Karpas-422 (cell line): ENCODE measurements at regions not wholly inside any gene's neighbourhood (a gene's known extent, or its start where the extent isn't known, plus 50 kb on each side); places are given as distances from the start of the nearest gene placed in this dataset.

Experiments
- DNase-seq: peaks from one replicate; pipeline ENCODE4 v3.0.0-alpha.2; 2015
- H2AFZ ChIP-seq: fragments of 200-600 bp; sonication (generic); 2 replicates; pipeline ENCODE4 v1.6.1; 2014; ENCODE audit warnings: antibody characterized with exemption, low read length, mixed read lengths
- H3K27ac ChIP-seq: fragments of 200-600 bp; sonication (generic); 2 replicates; pipeline ENCODE4 v1.5.1; 2014; ENCODE audit warnings: mild to moderate bottlenecking, low read length, moderate library complexity
- H3K27me3 ChIP-seq: fragments of 200-600 bp; sonication (generic); 2 replicates; pipeline ENCODE4 v1.6.1; 2014; ENCODE audit warnings: low read length, mixed read lengths
- H3K36me3 ChIP-seq: fragments of 200-600 bp; sonication (generic); 2 replicates; pipeline ENCODE4 v1.6.1; 2014; ENCODE audit warnings: low read length, mixed read lengths; ENCODE audit not compliant: insufficient read depth
- H3K4me1 ChIP-seq: fragments of 200-600 bp; sonication (generic); 2 replicates; pipeline ENCODE4 v1.6.1; 2014; ENCODE audit warnings: mild to moderate bottlenecking, low read length, mixed read lengths
- H3K4me2 ChIP-seq: fragments of 200-600 bp; sonication (generic); 2 replicates; pipeline ENCODE4 v1.6.1; 2014; ENCODE audit warnings: low read length, low read depth, mild to moderate bottlenecking; ENCODE audit not compliant: poor library complexity, severe bottlenecking
- H3K4me3 ChIP-seq: fragments of 200-600 bp; sonication (generic); 2 replicates; pipeline ENCODE4 v1.5.1; 2014; ENCODE audit warnings: mild to moderate bottlenecking, antibody characterized with exemption, low read length, mixed read lengths
- H3K79me2 ChIP-seq: fragments of 200-600 bp; sonication (generic); 2 replicates; pipeline ENCODE4 v1.6.1; 2014; ENCODE audit warnings: mild to moderate bottlenecking, low read length, mixed read lengths
- H3K9ac ChIP-seq: fragments of 200-600 bp; sonication (generic); 2 replicates; pipeline ENCODE4 v1.6.0; 2014; ENCODE audit warnings: low read length
- H3K9me2 ChIP-seq: fragments of 200-600 bp; sonication (generic), shearing (Covaris generic); replicated peaks from 2 replicates; pipeline ENCODE4 v1.6.0; 2014; ENCODE audit warnings: mild to moderate bottlenecking, low read length, moderate library complexity; ENCODE audit not compliant: insufficient read depth
- H3K9me3 ChIP-seq: fragments of 300-700, 200-600 bp; sonication (generic); 2 replicates; pipeline ENCODE4 v1.6.1; 2014; ENCODE audit warnings: low read length, mixed read lengths
- H4K20me1 ChIP-seq: fragments of 200-600 bp; sonication (generic); 2 replicates; pipeline ENCODE4 v1.6.1; 2014; ENCODE audit warnings: mild to moderate bottlenecking, antibody characterized with exemption, low read length, low read depth; ENCODE audit not compliant: insufficient read depth

DNA sequence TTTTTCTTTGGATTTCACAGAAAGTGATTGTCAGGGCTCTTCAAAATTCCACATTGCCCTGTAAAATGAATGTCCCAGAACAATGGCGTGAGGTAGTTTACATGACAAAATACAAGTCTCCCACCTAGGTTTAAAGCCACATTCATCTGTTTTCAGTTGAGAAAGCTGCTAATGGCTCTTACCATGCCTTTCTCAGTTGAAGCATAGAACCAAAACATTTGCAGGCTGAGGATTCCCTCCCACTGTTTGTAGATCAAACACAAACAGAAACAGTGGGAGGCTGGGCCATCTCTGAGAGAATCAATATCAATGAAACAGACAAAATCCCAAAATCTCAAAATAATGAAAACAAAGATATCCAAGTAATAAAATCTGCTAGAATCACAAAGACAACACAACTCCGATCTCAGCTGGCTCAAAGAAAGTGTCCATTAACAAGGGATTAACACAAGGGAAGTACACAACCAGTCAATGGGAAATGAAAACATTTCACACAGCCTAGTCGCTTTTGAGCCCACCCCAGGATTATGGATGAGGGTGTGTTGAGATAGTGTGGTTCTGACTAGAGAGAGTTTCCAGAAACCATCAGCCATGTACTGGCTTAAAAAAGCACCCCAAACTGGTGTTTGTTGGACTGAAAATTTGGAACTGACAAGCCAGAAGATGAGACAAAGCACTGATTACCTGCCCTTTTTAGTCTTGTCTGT lies 54.5 kb upstream of the TMEM260 start:
- H3K9ac ChIP-seq = no peak overlapping the region
- H3K27me3 ChIP-seq = no peaks in the 10 kb centered on the region
- no peak overlapping the region for H3K4me2 ChIP-seq
- no peaks in the 10 kb centered on the region for H3K9me3 ChIP-seq
- H3K36me3 ChIP-seq = no peaks in the 10 kb centered on the region
- no peaks in the 10 kb centered on the region for H3K4me1 ChIP-seq
- H2AFZ ChIP-seq = no peak overlapping the region
- no peak overlapping the region for H3K27ac ChIP-seq
- no peak overlapping the region for H3K4me3 ChIP-seq
- no peaks in the 10 kb centered on the region for H3K79me2 ChIP-seq
- H3K9me2 ChIP-seq = no peaks in the 10 kb centered on the region
- DNase-seq = no peak
- H4K20me1 ChIP-seq = no peaks in the 10 kb centered on the region

DNA sequence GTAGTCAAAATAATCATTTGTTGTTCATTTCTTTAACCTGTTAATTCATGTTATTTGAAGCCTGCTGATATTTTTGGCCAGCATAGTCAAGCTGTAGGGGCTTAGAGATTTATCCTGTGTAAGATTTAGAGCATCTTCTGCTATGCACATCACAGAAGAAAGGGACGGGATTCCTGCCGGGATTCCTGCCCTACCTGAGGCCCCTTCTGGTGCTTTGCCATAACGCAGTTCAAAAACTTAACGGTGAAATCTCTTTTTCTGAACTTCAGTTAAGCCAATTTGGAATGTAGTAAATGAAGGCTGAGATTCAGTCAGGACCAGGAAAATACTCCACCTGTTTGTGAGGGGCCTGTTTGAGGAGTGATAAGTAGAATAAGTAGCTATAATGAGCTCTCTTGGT lies 50.7 kb upstream of the TMEM260 start:
- no peak overlapping the region for H2AFZ ChIP-seq
- H3K4me3 ChIP-seq = no peak overlapping the region
- H3K9me2 ChIP-seq = no peaks in the 10 kb centered on the region
- no peak for DNase-seq
- no peaks in the 10 kb centered on the region for H3K79me2 ChIP-seq
- no peaks in the 10 kb centered on the region for H3K9me3 ChIP-seq
- H3K36me3 ChIP-seq = no peaks in the 10 kb centered on the region
- H3K27me3 ChIP-seq = no peaks in the 10 kb centered on the region
- no peaks in the 10 kb centered on the region for H3K4me1 ChIP-seq
- no peak overlapping the region for H3K9ac ChIP-seq
- H3K4me2 ChIP-seq = no peak overlapping the region
- no peak overlapping the region for H3K27ac ChIP-seq
- no peaks in the 10 kb centered on the region for H4K20me1 ChIP-seq
